ENCODE measurements at regions not wholly inside any gene's neighbourhood (a gene's known extent, or its start where the extent isn't known, plus 50 kb on each side); places are given as distances from the start of the nearest gene placed in this dataset.

- DNase-seq (ENCODE audit: low spot score), result no peak
- no peak for TF ChIP-seq CTCF (IDR thresholded peaks at IDR 0.05; ENCODE audit: extremely low read depth, insufficient read depth, missing control alignments)
- in situ Hi-C loops (cut with MboI; ENCODE audit: low pct_unique_long_range_greater_than_20kb, low sequenced_read_pairs, unreplicated experiment), result no loop called here
Measured at GRCh38 chr10:107855301-107856046, 691.0 kb upstream of the SORCS1 start.

DNA sequence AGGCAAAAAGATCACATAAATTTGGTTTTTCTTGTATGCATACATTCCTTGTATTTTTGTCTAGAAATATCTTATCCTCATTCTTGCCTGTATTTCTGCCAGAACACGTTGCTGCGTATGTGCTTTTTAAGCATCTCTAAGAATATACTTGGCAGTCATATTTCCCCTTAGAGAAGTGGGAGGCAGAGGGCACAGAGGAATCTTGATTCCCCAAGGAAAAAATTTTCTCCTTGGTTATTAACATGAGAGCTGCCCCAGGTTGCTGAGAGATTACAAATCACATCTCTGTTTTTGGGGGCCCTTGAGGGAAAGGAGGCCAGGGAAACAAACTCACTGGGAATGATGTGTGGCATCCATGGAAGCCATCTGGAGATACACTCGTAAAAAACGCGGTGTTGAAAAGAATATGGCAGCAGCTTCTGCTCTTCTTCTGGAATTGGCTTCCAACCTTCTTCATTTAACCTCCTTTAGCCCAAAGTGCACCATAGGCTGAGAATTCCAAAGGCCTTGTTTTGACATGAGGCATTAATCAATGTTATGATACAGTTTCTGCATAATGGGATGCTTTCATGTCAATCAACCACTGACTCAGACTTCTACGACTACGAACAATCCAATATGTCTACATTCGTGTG, 684.3 kb upstream of the SORCS1 start:
- no peak for DNase-seq (ENCODE audit: low spot score)
- in situ Hi-C loops (cut with MboI; ENCODE audit: low pct_unique_long_range_greater_than_20kb, low sequenced_read_pairs, unreplicated experiment), result no loop called here
- TF ChIP-seq CTCF (IDR thresholded peaks at IDR 0.05; ENCODE audit: extremely low read depth, insufficient read depth, missing control alignments), result no peak

GRCh38 chr10:107847620-107848019, 683.1 kb upstream of the SORCS1 start:
- in situ Hi-C loops (cut with MboI; ENCODE audit: low pct_unique_long_range_greater_than_20kb, low sequenced_read_pairs, unreplicated experiment), result no loop called here
- no peak for TF ChIP-seq CTCF (IDR thresholded peaks at IDR 0.05; ENCODE audit: extremely low read depth, insufficient read depth, missing control alignments)
- no peak for DNase-seq (ENCODE audit: low spot score)

DNA sequence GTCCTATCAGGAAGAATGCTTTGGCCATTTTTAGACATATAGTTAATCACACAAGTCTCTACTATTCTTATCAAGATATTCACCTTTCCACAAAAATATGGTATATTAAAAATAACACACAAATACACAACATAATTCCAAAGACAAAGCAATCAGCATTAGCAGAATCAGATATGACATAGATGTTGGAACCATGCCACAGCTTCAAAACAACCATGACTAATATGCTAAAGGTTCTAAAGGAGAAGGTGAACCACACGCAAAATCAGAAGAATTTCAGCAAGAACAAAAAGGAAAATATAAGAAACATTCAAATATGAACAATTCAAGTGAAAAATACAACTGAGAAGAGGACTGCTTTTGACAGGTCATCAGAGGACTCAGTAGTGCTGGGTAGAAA, 670.2 kb upstream of the SORCS1 start:
- no peak for DNase-seq (ENCODE audit: low spot score)
- in situ Hi-C loops (cut with MboI; ENCODE audit: low pct_unique_long_range_greater_than_20kb, low sequenced_read_pairs, unreplicated experiment), result no loop called here
- no peak for TF ChIP-seq CTCF (IDR thresholded peaks at IDR 0.05; ENCODE audit: extremely low read depth, insufficient read depth, missing control alignments)

DNA sequence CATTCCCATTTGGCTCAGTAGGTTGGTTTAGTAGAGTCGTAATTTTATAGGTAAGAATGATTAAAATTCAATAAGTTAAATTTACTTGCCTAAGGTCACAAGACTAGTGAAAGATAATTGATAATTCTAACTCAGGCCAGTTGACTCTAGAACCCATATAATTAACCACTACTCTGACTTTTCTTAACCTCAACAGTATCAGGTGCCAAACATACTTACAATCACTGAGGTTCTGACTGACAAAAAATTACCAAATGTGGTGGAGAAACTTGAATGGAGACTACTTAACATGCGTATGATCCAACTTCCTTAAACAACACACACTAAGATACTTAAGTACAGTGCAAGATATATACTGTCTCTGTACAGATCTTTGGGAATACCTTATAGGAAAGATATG, 667.3 kb upstream of the SORCS1 start:
- no peak for TF ChIP-seq CTCF (IDR thresholded peaks at IDR 0.05; ENCODE audit: extremely low read depth, insufficient read depth, missing control alignments)
- no peak for DNase-seq (ENCODE audit: low spot score)
- in situ Hi-C loops (cut with MboI; ENCODE audit: low pct_unique_long_range_greater_than_20kb, low sequenced_read_pairs, unreplicated experiment), result no loop called here

DNA sequence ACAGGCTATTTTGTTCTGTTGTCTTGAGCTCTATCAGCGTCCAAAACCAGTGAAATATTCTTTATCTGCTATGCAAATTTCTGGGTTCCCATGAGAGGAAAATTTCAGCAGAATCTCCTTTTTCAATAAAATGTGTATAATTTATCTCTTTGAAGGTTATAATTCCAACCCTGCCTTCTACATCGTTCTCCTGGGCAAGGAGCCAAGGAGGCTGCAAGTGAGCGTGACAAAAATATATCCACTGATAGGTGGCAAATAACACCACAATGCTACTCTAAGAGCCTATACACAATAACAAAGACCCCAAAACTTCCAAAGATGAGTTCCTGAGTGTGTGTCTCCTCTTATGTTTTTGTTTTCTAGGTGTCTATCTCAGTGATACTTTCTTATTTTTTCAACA, 664.7 kb upstream of the SORCS1 start:
- in situ Hi-C loops (cut with MboI; ENCODE audit: low pct_unique_long_range_greater_than_20kb, low sequenced_read_pairs, unreplicated experiment), result no loop called here
- TF ChIP-seq CTCF (IDR thresholded peaks at IDR 0.05; ENCODE audit: extremely low read depth, insufficient read depth, missing control alignments), result no peak
- DNase-seq (ENCODE audit: low spot score), result no peak
